H9 (cell line): ENCODE measurements at regions not wholly inside any gene's neighbourhood (a gene's known extent, or its start where the extent isn't known, plus 50 kb on each side); places are given as distances from the start of the nearest gene placed in this dataset.

Experiments
- DNase-seq: peaks from one replicate; pipeline ENCODE4 v3.0.0-alpha.2; 2017
- H2AFZ ChIP-seq: one replicate; pipeline ENCODE4 v1.6.1; 2013; ENCODE audit warnings: mild to moderate bottlenecking, low read length, control low read depth, moderate library complexity
- H2AK5ac ChIP-seq: 2 replicates; pipeline ENCODE4 v1.6.1; 2013; ENCODE audit warnings: low read length, control low read depth, mixed read lengths; ENCODE audit not compliant: insufficient read length
- H2BK120ac ChIP-seq: one replicate; pipeline ENCODE4 v1.6.1; 2013; ENCODE audit warnings: low read depth, mild to moderate bottlenecking, low read length, control low read depth, inconsistent platforms; ENCODE audit not compliant: poor library complexity, severe bottlenecking
- H2BK12ac ChIP-seq: 2 replicates; pipeline ENCODE4 v1.6.1; 2013; ENCODE audit warnings: low read length, control low read depth, mixed read lengths, low read depth; ENCODE audit not compliant: insufficient read length
- H2BK15ac ChIP-seq: 2 replicates; pipeline ENCODE4 v1.6.1; 2013; ENCODE audit warnings: low read depth, low read length, control low read depth
- H2BK20ac ChIP-seq: one replicate; pipeline ENCODE4 v1.6.1; 2013; ENCODE audit warnings: low read depth, mild to moderate bottlenecking, low read length, control low read depth, inconsistent platforms; ENCODE audit not compliant: poor library complexity, severe bottlenecking
- H2BK5ac ChIP-seq: 2 replicates; pipeline ENCODE4 v1.6.1; 2013; ENCODE audit warnings: low read length, control low read depth, mixed read lengths; ENCODE audit not compliant: insufficient read length
- H3K14ac ChIP-seq: 2 replicates; pipeline ENCODE4 v1.6.1; 2013; ENCODE audit warnings: low read length, control low read depth; ENCODE audit not compliant: insufficient read depth
- H3K18ac ChIP-seq: 2 replicates; pipeline ENCODE4 v1.6.1; 2013; ENCODE audit warnings: low read depth, mild to moderate bottlenecking, mixed read lengths, low read length, control low read depth; ENCODE audit not compliant: insufficient read length
- H3K23ac ChIP-seq: 2 replicates; pipeline ENCODE4 v1.6.1; 2013; ENCODE audit warnings: low read length, control low read depth, mixed read lengths, low read depth; ENCODE audit not compliant: insufficient read length
- H3K23me2 ChIP-seq: 2 replicates; pipeline ENCODE4 v1.6.1; 2013; ENCODE audit warnings: low read depth, mild to moderate bottlenecking, mixed read lengths, low read length, control low read depth; ENCODE audit not compliant: insufficient read length, poor library complexity, severe bottlenecking
- H3K27ac ChIP-seq: 2 replicates; pipeline ENCODE4 v1.5.1; 2013; ENCODE audit warnings: low read length, control low read depth, mixed read lengths, low read depth; ENCODE audit not compliant: insufficient read length
- H3K27me3 ChIP-seq: 2 replicates; pipeline ENCODE4 v1.6.1; 2013; ENCODE audit warnings: low read length, control low read depth, inconsistent platforms; ENCODE audit not compliant: insufficient read depth
- H3K4ac ChIP-seq: 2 replicates; pipeline ENCODE4 v1.6.1; 2013; ENCODE audit warnings: low read depth, mild to moderate bottlenecking, control low read depth, inconsistent platforms, low read length, moderate library complexity
- H3K4me1 ChIP-seq: 2 replicates; pipeline ENCODE4 v1.6.1; 2013; ENCODE audit warnings: low read length, control low read depth, inconsistent platforms; ENCODE audit not compliant: insufficient read depth
- H3K4me2 ChIP-seq: 2 replicates; pipeline ENCODE4 v1.6.1; 2013; ENCODE audit warnings: low read length, control low read depth, mixed read lengths; ENCODE audit not compliant: insufficient read length, insufficient read depth
- H3K56ac ChIP-seq: 2 replicates; pipeline ENCODE4 v1.6.1; 2013; ENCODE audit warnings: low read depth, mild to moderate bottlenecking, mixed read lengths, low read length, control low read depth; ENCODE audit not compliant: insufficient read length
- H3K79me1 ChIP-seq: 2 replicates; pipeline ENCODE4 v1.6.1; 2013; ENCODE audit warnings: low read depth, mild to moderate bottlenecking, moderate library complexity, low read length, control low read depth, inconsistent platforms; ENCODE audit not compliant: insufficient read depth, poor library complexity, severe bottlenecking
- H3K79me2 ChIP-seq: 2 replicates; pipeline ENCODE4 v1.6.1; 2013; ENCODE audit warnings: low read length, control low read depth, inconsistent platforms; ENCODE audit not compliant: insufficient read depth
- H3K9ac ChIP-seq: 2 replicates; pipeline ENCODE4 v1.6.1; 2013; ENCODE audit warnings: low read length, control low read depth, mixed read lengths; ENCODE audit not compliant: insufficient read length; ENCODE audit errors: extremely low read depth
- H3K9me3 ChIP-seq: one replicate; pipeline ENCODE4 v1.6.1; 2013; ENCODE audit warnings: low read depth, low read length, inconsistent platforms; ENCODE audit not compliant: control insufficient read depth
- H3T11ph ChIP-seq: one replicate; pipeline ENCODE4 v1.6.1; 2013; ENCODE audit warnings: mild to moderate bottlenecking, low read length, control low read depth, inconsistent platforms
- H4K20me1 ChIP-seq: one replicate; pipeline ENCODE4 v1.6.1; 2013; ENCODE audit not compliant: control insufficient read depth, insufficient read length, insufficient read depth
- H4K5ac ChIP-seq: 2 replicates; pipeline ENCODE4 v1.6.1; 2013; ENCODE audit warnings: low read depth, mild to moderate bottlenecking, mixed read lengths, low read length, control low read depth; ENCODE audit not compliant: insufficient read length
- H4K8ac ChIP-seq: replicated peaks from 2 replicates; pipeline ENCODE4 v1.6.1; 2013; ENCODE audit warnings: low read length, control low read depth, mixed read lengths, low read depth; ENCODE audit not compliant: insufficient read length
- H4K91ac ChIP-seq: 2 replicates; pipeline ENCODE4 v1.6.1; 2013; ENCODE audit warnings: low read depth, mild to moderate bottlenecking, moderate library complexity, mixed read lengths, low read length, control low read depth; ENCODE audit not compliant: insufficient read length
- H3K27ac Mint-ChIP-seq, 3 experiments: 2 replicates in 2 of 3; 3 replicates in 1 of 3; pipeline ENCODE4 v1.8.0; 2020 to 2021; ENCODE audit warnings: mixed read lengths in 3 of 3, mild to moderate bottlenecking in 1 of 3, moderate library complexity in 1 of 3
- H3K27me3 Mint-ChIP-seq: 2 replicates; pipeline ENCODE4 v1.8.0; 2021; ENCODE audit warnings: low read depth, mild to moderate bottlenecking, moderate library complexity, mixed read lengths
- H3K36me3 Mint-ChIP-seq, 3 experiments: 2 replicates in 2 of 3; 3 replicates in 1 of 3; pipeline ENCODE4 v1.8.0; 2020 to 2021; ENCODE audit warnings: low read depth in 3 of 3, mixed read lengths in 3 of 3; ENCODE audit not compliant: insufficient read depth in 1 of 3
- H3K4me1 Mint-ChIP-seq, 2 experiments: 2 replicates each; pipeline ENCODE4 v1.8.0; 2020; ENCODE audit warnings: mixed read lengths in 2 of 2
- H3K4me3 Mint-ChIP-seq, 2 experiments: 2 replicates in 1 of 2; 3 replicates in 1 of 2; pipeline ENCODE4 v1.8.0; 2020 to 2021; ENCODE audit warnings: mild to moderate bottlenecking in 2 of 2, mixed read lengths in 2 of 2, moderate library complexity in 1 of 2
- H3K9me3 Mint-ChIP-seq, 2 experiments: 2 replicates in 1 of 2; 3 replicates in 1 of 2; pipeline ENCODE4 v1.8.0; 2020; ENCODE audit warnings: mild to moderate bottlenecking in 2 of 2, mixed read lengths in 2 of 2, moderate library complexity in 1 of 2
- CTCF ChIP-seq: fragments of 200-600 bp; sonication (generic); conservative IDR thresholded peaks from 3 replicates; pipeline ENCODE4 v1.8.0; 2021; ENCODE audit warnings: antibody characterized with exemption, mild to moderate bottlenecking
- WGBS: extraction: QIAGEN DNeasy Blood & Tissue Kit; methylation state at CpG from one replicate; pipeline ENCODE4 v1.1.7; 2013; ENCODE audit warnings: missing lambda C conversion rate, low lambda C conversion rate, mixed read lengths; ENCODE audit not compliant: insufficient read length; ENCODE audit errors: extremely low coverage; 5-methylcytosine and 5-hydroxymethylcytosine counted together

DNA sequence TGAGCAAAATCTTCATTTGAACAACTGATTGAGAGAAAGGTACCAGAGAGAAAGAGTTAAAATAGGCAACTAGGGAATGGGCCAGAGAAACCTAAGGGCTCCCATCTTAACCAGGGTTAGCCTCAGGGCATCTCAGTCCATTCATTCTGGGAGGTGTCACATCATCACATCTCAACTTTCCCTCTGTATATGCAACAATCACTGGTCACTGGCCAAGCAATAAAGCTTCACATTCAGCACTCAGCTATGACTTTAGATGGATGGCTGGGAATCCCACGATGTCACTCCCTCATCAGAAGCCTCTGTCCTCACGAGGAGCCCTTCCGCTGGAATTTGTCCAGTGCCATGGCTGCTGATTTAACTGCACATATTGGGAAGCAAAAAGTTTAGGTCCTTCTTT, 172.1 kb upstream of the MGMT start:
- H3K14ac ChIP-seq, result no peak overlapping the region
- H4K20me1 ChIP-seq, result no peaks in the 10 kb centered on the region
- H3K4ac ChIP-seq, result no peak overlapping the region
- H4K8ac ChIP-seq, result no peak overlapping the region
- no peak overlapping the region for H4K91ac ChIP-seq
- no peak overlapping the region for H2BK5ac ChIP-seq
- no peak overlapping the region for H2AFZ ChIP-seq
- H2BK12ac ChIP-seq, result no peak overlapping the region
- H3K27ac ChIP-seq, result no peak overlapping the region
- H2AK5ac ChIP-seq, result no peak overlapping the region
- H3K56ac ChIP-seq, result no peak overlapping the region
- DNase-seq, result no peak
- no peak overlapping the region for H4K5ac ChIP-seq
- no peaks in the 10 kb centered on the region for H3K9me3 Mint-ChIP-seq
- H2BK120ac ChIP-seq, result no peak overlapping the region
- no peaks in the 10 kb centered on the region for H3K4me1 ChIP-seq
- no peak overlapping the region for H3K4me3 Mint-ChIP-seq
- H3K9ac ChIP-seq, result no peak overlapping the region
- no peak overlapping the region for H3K27ac Mint-ChIP-seq
- H2BK15ac ChIP-seq, result no peak overlapping the region
- H2BK20ac ChIP-seq, result no peak overlapping the region
- H3K79me2 ChIP-seq, result no peaks in the 10 kb centered on the region
- no peaks in the 10 kb centered on the region for H3K79me1 ChIP-seq
- peaks cover 0 to 4% of the 10 kb centered on the region in 2 experiments; a peak in 1 of 4 replicates for H3K4me1 Mint-ChIP-seq
- H3K18ac ChIP-seq, result no peak overlapping the region
- H3K23ac ChIP-seq, result no peak overlapping the region
- WGBS, result no CpG with 5 or more reads among the region's 3 CpGs
- H3T11ph ChIP-seq, result no peak overlapping the region
- H3K27me3 Mint-ChIP-seq, result no peaks in the 10 kb centered on the region
- H3K27me3 ChIP-seq, result no peaks in the 10 kb centered on the region
- TF ChIP-seq CTCF, result no peak
- no peaks in the 10 kb centered on the region for H3K23me2 ChIP-seq
- H3K4me2 ChIP-seq, result no peak overlapping the region
- H3K9me3 ChIP-seq, result no peaks in the 10 kb centered on the region
- H3K36me3 Mint-ChIP-seq, result no peaks in the 10 kb centered on the region
